CD4-positive, alpha-beta T cell (primary cell): ENCODE measurements at regions not wholly inside any gene's neighbourhood (a gene's known extent, or its start where the extent isn't known, plus 50 kb on each side); places are given as distances from the start of the nearest gene placed in this dataset.
"Not testable (repeated sequence)": the region's sequence is repeated elsewhere in the genome, so short reads cannot be mapped to it uniquely, and the experiment has no call there.

Experiments used
- ATAC-seq: fragments of 200-7000 bp; cut with Tn5 transposase; one replicate; pipeline ENCODE4 v1.10.0; 2022; ENCODE audit warnings: mild to moderate bottlenecking; ENCODE audit not compliant: poor library complexity
- CTCF ChIA-PET: fragments of 350-600 bp; sonication (Branson Sonifier 250); formaldehyde crosslinking; loops from one replicate; lab custom pipeline; 2021; ENCODE audit warnings: antibody characterized with exemption, inconsistent platforms; lab: Charles Lee
- POLR2A ChIA-PET: fragments of 350-600 bp; sonication (Branson Sonifier 250); formaldehyde crosslinking; loops from one replicate; lab custom pipeline; 2021; ENCODE audit warnings: antibody characterized with exemption, inconsistent platforms; lab: Charles Lee
- DNase-seq, 14 experiments: peaks; one replicate each; pipeline ENCODE4 v3.0.0-alpha.2; 2013 to 2020; ENCODE audit warnings: mixed read lengths in 2 of 14
- H3K27ac ChIP-seq, 2 donors: one replicate each; pipeline versions ENCODE4 v1.5.1 to v1.7.0; 2013; ENCODE audit warnings: low read length in 2 of 2, low read depth in 1 of 2, mild to moderate bottlenecking in 1 of 2
- H3K27me3 ChIP-seq, 2 experiments: 1 replicate in 1 of 2; 2 replicates in 1 of 2; pipeline versions ENCODE4 v1.6.1 to v1.7.0; 2013; ENCODE audit warnings: low read length in 2 of 2, control low read depth in 1 of 2, mild to moderate bottlenecking in 1 of 2, moderate library complexity in 1 of 2; ENCODE audit not compliant: insufficient read depth in 2 of 2, control insufficient read depth in 1 of 2
- H3K36me3 ChIP-seq: one replicate; pipeline ENCODE4 v1.6.1; 2013; ENCODE audit warnings: low read length, control low read depth; ENCODE audit not compliant: insufficient read depth
- H3K4me1 ChIP-seq: one replicate; pipeline ENCODE4 v1.6.1; 2013; ENCODE audit warnings: low read length, control low read depth; ENCODE audit not compliant: insufficient read depth
- H3K4me3 ChIP-seq: one replicate; pipeline ENCODE4 v1.5.1; 2013; ENCODE audit warnings: mild to moderate bottlenecking, low read length, moderate library complexity
- H3K9me3 ChIP-seq, 2 experiments: 1 replicate in 1 of 2; 2 replicates in 1 of 2; pipeline versions ENCODE4 v1.6.1 to v1.7.0; 2013; ENCODE audit warnings: low read length in 2 of 2, mild to moderate bottlenecking in 2 of 2, control low read depth in 1 of 2, moderate library complexity in 1 of 2; ENCODE audit not compliant: control insufficient read depth in 1 of 2, insufficient read depth in 1 of 2
- H3K27ac Mint-ChIP-seq: one replicate; pipeline ENCODE4 v1.8.0; 2020; ENCODE audit warnings: mixed read lengths
- H3K27me3 Mint-ChIP-seq: one replicate; pipeline ENCODE4 v1.8.0; 2021; ENCODE audit warnings: mixed read lengths
- H3K36me3 Mint-ChIP-seq: one replicate; pipeline ENCODE4 v1.8.0; 2021; ENCODE audit warnings: low read depth, mixed read lengths
- H3K4me1 Mint-ChIP-seq: one replicate; pipeline ENCODE4 v1.8.0; 2021; ENCODE audit warnings: low read depth, mixed read lengths
- H3K4me3 Mint-ChIP-seq: one replicate; pipeline ENCODE4 v1.8.0; 2020; ENCODE audit warnings: mild to moderate bottlenecking, mixed read lengths
- H3K9me3 Mint-ChIP-seq: one replicate; pipeline ENCODE4 v1.8.0; 2020; ENCODE audit warnings: mixed read lengths
- CTCF ChIP-seq: fragments of 200-600 bp; IDR thresholded peaks from one replicate; pipeline ENCODE4 v1.8.0; 2022; ENCODE audit warnings: antibody characterized with exemption, mild to moderate bottlenecking
- intact Hi-C, 2 experiments: fragments of 100-400 bp; cut with DNase I in 1 of 2; cut with micrococcal nuclease in 1 of 2; formaldehyde crosslinking; loops; one replicate each; pipeline versions ENCODE4 v1.15.1 to v1.9.0; 2023 to 2025; cut with DNase I, micrococcal nuclease

GRCh38 chr3:10647376-10647775, 142.0 kb upstream of the ATP2B2 start:
- Histone ChIP-seq H3K36me3 (no peaks in the 10 kb centered on the region), H3K9me3 (peaks cover 0 to 6% of the 10 kb centered on the region in 2 experiments), H3K27ac (no peak overlapping the region), H3K4me1 (no peaks in the 10 kb centered on the region), H3K4me3 (no peak overlapping the region), H3K27me3 (no peaks in the 10 kb centered on the region)
- CTCF ChIA-PET, result no interaction called here
- intact Hi-C loops, result no loop called here
- no peak for DNase-seq
- no peak for ATAC-seq
- H3K4me3 Mint-ChIP-seq, result no peak overlapping the region
- H3K36me3 Mint-ChIP-seq, result no peaks in the 10 kb centered on the region
- peaks cover 12% of the 10 kb centered on the region for H3K27me3 Mint-ChIP-seq
- no peak for TF ChIP-seq CTCF
- POLR2A ChIA-PET, result no interaction called here
- H3K27ac Mint-ChIP-seq, result no peak overlapping the region
- H3K9me3 Mint-ChIP-seq, result peaks cover 2% of the 10 kb centered on the region
- H3K4me1 Mint-ChIP-seq, result no peaks in the 10 kb centered on the region

- DNase-seq, result no peak
- no peaks in the 10 kb centered on the region for H3K4me1 ChIP-seq
- Mint-ChIP-seq H3K4me1 (no peaks in the 10 kb centered on the region), H3K36me3 (no peaks in the 10 kb centered on the region), H3K27me3 (peaks cover 17% of the 10 kb centered on the region), H3K9me3 (peaks cover 2% of the 10 kb centered on the region), H3K4me3 (no peak overlapping the region), H3K27ac (no peak overlapping the region)
- no peaks in the 10 kb centered on the region for H3K27me3 ChIP-seq
- no peaks in the 10 kb centered on the region for H3K36me3 ChIP-seq
- CTCF ChIA-PET, result no interaction called here
- ATAC-seq, result no peak
- H3K27ac ChIP-seq, result no peak overlapping the region
- POLR2A ChIA-PET, result no interaction called here
- intact Hi-C loops, result no loop called here
- no peak overlapping the region for H3K4me3 ChIP-seq
- TF ChIP-seq CTCF, result no peak
- H3K9me3 ChIP-seq, result peaks cover 0 to 6% of the 10 kb centered on the region in 2 experiments
Observed at GRCh38 chr3:10648181-10648580, 142.8 kb upstream of the ATP2B2 start.

- peaks cover 18% of the 10 kb centered on the region for H3K27me3 Mint-ChIP-seq
- H3K27ac ChIP-seq, H3K4me1 Mint-ChIP-seq, CTCF ChIA-PET, H3K36me3 ChIP-seq, H3K27me3 ChIP-seq, POLR2A ChIA-PET, H3K27ac Mint-ChIP-seq, H3K9me3 Mint-ChIP-seq, H3K36me3 Mint-ChIP-seq, H3K9me3 ChIP-seq, ATAC-seq, DNase-seq, H3K4me3 ChIP-seq, H3K4me1 ChIP-seq, H3K4me3 Mint-ChIP-seq, intact Hi-C loops: not testable (repeated sequence)
Observed at GRCh38 chr3:10649463-10649862, 144.1 kb upstream of the ATP2B2 start.

- no peaks in the 10 kb centered on the region for H3K36me3 ChIP-seq
- H3K27me3 ChIP-seq, result peaks cover 3% of the 10 kb centered on the region in 2 experiments
- H3K9me3 ChIP-seq, result peaks cover 0 to 6% of the 10 kb centered on the region in 2 experiments
- ChIA-PET CTCF (no interaction called here), POLR2A (no interaction called here)
- H3K4me3 ChIP-seq, result no peak overlapping the region
- no peaks in the 10 kb centered on the region for H3K36me3 Mint-ChIP-seq
- H3K27ac ChIP-seq, result no peak overlapping the region
- no peak overlapping the region for H3K27ac Mint-ChIP-seq
- H3K4me1 Mint-ChIP-seq, result no peaks in the 10 kb centered on the region
- H3K9me3 Mint-ChIP-seq, result peaks cover 2% of the 10 kb centered on the region
- H3K27me3 Mint-ChIP-seq, result peaks cover 32% of the 10 kb centered on the region
- ATAC-seq (no peak), DNase-seq (no peak)
- intact Hi-C loops, result no loop called here
- TF ChIP-seq CTCF, result no peak
- no peaks in the 10 kb centered on the region for H3K4me1 ChIP-seq
- H3K4me3 Mint-ChIP-seq, result no peak overlapping the region
Observed at GRCh38 chr3:10651506-10651905, 146.1 kb upstream of the ATP2B2 start.
